Left renal pelvis (tissue), 4 donors: ENCODE measurements at regions not wholly inside any gene's neighbourhood (a gene's known extent, or its start where the extent isn't known, plus 50 kb on each side); places are given as distances from the start of the nearest gene placed in this dataset.
"Not testable (repeated sequence)": the region's sequence is repeated elsewhere in the genome, so short reads cannot be mapped to it uniquely, and the experiment has no call there.

Experiments used
- DNase-seq, 4 donors: peaks; one replicate each; pipeline ENCODE4 v3.0.0-alpha.2; 2013; ENCODE audit warnings: low read depth in 4 of 4, low spot score in 3 of 4

- DNase-seq, result no peak
These were observed 166.4 kb downstream of the C16orf95 start for GRCh38 chr16:87150681-87151280.

- DNase-seq, result no peak
These were observed 164.9 kb downstream of the C16orf95 start for GRCh38 chr16:87152221-87152755.

GRCh38 chr16:87153326-87153725, 163.9 kb downstream of the C16orf95 start:
- DNase-seq, result no peak

GRCh38 chr16:87155315-87155714, 161.9 kb downstream of the C16orf95 start:
- DNase-seq, result not testable (repeated sequence)

GRCh38 chr16:87156195-87156594, 161.0 kb downstream of the C16orf95 start:
- DNase-seq, result no peak

- no peak for DNase-seq
These were observed 157.0 kb downstream of the C16orf95 start for GRCh38 chr16:87160234-87160636.

GRCh38 chr16:87160701-87161337, 156.4 kb downstream of the C16orf95 start:
- DNase-seq, result no peak

- not testable (repeated sequence) for DNase-seq
These were observed 155.8 kb downstream of the C16orf95 start for GRCh38 chr16:87161410-87161809.

GRCh38 chr16:87161822-87162676, 155.1 kb downstream of the C16orf95 start:
- no peak for DNase-seq

- DNase-seq, result not testable (repeated sequence)
These were observed 154.4 kb downstream of the C16orf95 start for GRCh38 chr16:87162799-87163198.

GRCh38 chr16:87163637-87164036, 153.6 kb downstream of the C16orf95 start:
- no peak for DNase-seq

- no peak for DNase-seq
These were observed 152.0 kb downstream of the C16orf95 start for GRCh38 chr16:87165151-87165550.

- no peak for DNase-seq
These were observed 151.3 kb downstream of the C16orf95 start for GRCh38 chr16:87165885-87166284.

- no peak for DNase-seq
These were observed 150.9 kb downstream of the C16orf95 start for GRCh38 chr16:87166321-87166720.

- no peak for DNase-seq
These were observed 150.3 kb downstream of the C16orf95 start for GRCh38 chr16:87166934-87167333.

GRCh38 chr16:87169509-87169995, 147.6 kb downstream of the C16orf95 start:
- DNase-seq, result no peak

- DNase-seq, result no peak
These were observed 146.9 kb downstream of the C16orf95 start for GRCh38 chr16:87170310-87170709.

GRCh38 chr16:87171723-87172122, 145.5 kb downstream of the C16orf95 start:
- DNase-seq, result no peak

- no peak for DNase-seq
These were observed 144.6 kb downstream of the C16orf95 start for GRCh38 chr16:87172632-87173031.

GRCh38 chr16:87173294-87173893, 143.8 kb downstream of the C16orf95 start:
- DNase-seq, result no peak

GRCh38 chr16:87174061-87174460, 143.1 kb downstream of the C16orf95 start:
- no peak for DNase-seq
